Fibroblast of pulmonary artery (primary cell): ENCODE measurements at regions not wholly inside any gene's neighbourhood (a gene's known extent, or its start where the extent isn't known, plus 50 kb on each side); places are given as distances from the start of the nearest gene placed in this dataset.

Source experiments
- DNase-seq: peaks from one replicate; pipeline ENCODE4 v3.0.0-alpha.2; 2010; ENCODE audit warnings: low read depth
- H3K4me3 ChIP-seq: replicated peaks from 2 replicates; pipeline ENCODE4 v1.5.1; 2011; ENCODE audit warnings: low read depth, mild to moderate bottlenecking, control low read depth, low read length, moderate library complexity
- TF ChIP-seq, protein P1 (sequence below): IDR thresholded peaks from 2 replicates; pipeline ENCODE4 v1.5.1; 2011; ENCODE audit warnings: mild to moderate bottlenecking, control low read depth, low read length, inconsistent platforms; ENCODE audit errors: missing control alignments

DNA sequence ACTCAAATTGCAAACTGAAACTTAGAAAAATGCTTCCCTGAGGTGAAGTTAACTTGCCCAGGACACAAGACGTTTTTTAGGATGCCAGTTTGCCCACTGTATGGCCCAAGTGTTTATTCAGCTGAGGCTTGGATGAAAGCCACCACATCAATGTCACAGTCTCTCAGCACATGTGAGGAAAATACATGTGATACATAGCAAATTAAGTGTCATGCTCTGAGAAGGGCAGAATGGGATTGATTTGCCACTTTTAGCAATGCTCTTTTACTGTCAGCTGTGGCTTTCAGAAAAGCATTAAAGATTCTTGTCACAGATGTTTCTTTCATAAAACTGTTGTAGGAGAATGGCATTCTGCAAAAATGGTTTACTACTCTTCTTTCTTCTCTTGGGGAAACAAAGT is 165.5 kb downstream of the ZIC1 start:
- TF ChIP-seq, protein P1, sequence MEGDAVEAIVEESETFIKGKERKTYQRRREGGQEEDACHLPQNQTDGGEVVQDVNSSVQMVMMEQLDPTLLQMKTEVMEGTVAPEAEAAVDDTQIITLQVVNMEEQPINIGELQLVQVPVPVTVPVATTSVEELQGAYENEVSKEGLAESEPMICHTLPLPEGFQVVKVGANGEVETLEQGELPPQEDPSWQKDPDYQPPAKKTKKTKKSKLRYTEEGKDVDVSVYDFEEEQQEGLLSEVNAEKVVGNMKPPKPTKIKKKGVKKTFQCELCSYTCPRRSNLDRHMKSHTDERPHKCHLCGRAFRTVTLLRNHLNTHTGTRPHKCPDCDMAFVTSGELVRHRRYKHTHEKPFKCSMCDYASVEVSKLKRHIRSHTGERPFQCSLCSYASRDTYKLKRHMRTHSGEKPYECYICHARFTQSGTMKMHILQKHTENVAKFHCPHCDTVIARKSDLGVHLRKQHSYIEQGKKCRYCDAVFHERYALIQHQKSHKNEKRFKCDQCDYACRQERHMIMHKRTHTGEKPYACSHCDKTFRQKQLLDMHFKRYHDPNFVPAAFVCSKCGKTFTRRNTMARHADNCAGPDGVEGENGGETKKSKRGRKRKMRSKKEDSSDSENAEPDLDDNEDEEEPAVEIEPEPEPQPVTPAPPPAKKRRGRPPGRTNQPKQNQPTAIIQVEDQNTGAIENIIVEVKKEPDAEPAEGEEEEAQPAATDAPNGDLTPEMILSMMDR = no peak

DNA sequence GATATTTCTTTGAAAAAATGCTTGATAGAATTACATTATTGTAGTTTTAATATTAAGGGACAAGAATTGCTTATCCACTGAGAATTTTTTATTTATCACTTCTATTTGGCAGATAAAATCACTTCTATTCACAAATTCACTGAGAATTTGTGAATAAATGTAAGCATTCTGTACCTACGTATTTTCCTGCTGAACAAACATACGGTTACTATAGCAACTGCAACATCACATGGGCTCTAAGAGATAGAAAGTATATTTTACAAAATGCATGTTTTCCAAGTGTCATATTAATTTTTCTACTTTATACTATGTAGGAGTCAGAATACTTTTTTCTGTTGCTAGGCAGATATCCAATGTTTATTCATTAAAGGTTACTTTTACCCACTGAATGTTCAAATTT is 166.2 kb downstream of the ZIC1 start:
- DNase-seq = no peak
- H3K4me3 ChIP-seq = no peak overlapping the region
- TF ChIP-seq, protein P1 = no peak

More for the DNA sequence above, 165.5 kb downstream of the ZIC1 start:
- no peak for DNase-seq
- no peak overlapping the region for H3K4me3 ChIP-seq

DNA sequence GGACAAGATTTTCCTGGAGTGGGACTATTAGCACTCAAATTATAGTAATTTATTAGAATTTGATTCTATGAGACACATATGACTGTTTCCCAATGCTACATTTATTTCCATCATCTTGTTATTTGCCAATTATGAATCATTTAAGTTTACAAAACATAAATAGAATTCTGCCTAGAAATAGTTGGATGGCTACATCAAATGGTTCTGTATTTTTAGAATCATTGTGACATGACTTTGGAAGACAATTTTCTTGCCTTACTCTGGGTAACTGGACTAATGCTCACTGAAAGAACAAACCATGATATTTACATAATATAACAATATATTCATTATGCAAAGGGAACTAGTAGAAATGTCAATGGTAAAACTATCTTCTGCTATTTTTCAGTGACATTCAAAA is 173.5 kb downstream of the ZIC1 start:
- TF ChIP-seq, protein P1 = no peak
- DNase-seq = no peak
- no peak overlapping the region for H3K4me3 ChIP-seq

DNA sequence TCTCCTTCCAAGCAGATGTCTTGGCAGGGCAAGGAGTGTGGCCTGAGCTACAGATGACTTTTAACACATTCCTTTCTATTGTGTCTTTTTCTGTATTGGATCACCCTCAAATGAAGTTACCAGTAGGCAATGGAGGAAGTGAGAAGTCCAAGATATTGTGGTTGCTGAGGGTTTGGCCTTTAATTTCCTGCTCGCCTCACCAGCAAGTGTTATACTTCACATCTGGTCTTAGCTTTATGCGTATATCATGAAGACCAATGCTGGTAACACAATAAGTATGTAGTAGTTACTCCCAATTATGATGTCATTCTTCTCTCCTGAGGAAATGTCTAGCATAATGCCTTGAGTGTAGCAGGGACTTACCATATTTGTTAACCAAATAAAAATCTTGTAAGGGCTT is 179.9 kb downstream of the ZIC1 start:
- DNase-seq = no peak
- H3K4me3 ChIP-seq = no peak overlapping the region
- TF ChIP-seq, protein P1 = no peak

DNA sequence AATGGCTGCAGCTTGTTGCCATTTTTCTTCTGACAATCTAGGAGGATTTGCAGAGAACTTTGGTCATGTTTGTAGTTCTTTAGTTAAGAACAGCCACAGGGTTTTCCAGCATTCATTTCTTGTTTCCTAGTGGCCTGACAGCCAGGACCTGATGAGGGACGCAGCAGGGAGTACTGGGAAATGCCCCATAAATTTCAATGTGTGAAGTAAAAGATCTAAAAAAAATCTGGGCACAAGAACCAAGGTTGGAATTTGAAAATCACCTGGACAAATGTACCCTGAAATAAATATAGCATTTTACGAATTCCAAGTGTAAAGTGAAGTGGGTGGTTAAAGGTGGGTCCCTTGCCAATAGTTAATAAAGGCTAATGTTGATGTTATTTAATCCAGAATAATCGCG is 195.0 kb downstream of the ZIC1 start:
- H3K4me3 ChIP-seq = no peak overlapping the region
- no peak for DNase-seq
- TF ChIP-seq, protein P1 = no peak

DNA sequence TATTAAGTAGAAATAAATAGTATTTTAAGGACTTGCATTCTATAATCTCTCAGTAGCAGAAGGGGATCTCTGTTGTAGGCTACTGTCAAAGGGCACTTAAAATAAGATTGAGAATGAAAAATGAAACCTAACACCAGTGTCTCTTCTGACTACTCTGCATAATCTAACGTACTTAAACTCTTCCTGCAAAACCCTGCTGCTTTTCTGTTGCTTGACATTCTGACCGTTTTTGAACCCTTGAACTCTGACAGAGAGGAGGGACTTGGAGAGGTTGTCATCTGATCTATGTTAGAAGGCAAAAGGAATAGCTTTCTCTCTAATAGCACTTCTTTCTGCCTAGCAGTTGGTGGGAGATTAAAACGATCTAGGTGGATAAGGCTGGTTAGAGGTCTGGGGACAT is 204.6 kb downstream of the ZIC1 start:
- TF ChIP-seq, protein P1 = no peak
- DNase-seq = no peak
- no peak overlapping the region for H3K4me3 ChIP-seq

DNA sequence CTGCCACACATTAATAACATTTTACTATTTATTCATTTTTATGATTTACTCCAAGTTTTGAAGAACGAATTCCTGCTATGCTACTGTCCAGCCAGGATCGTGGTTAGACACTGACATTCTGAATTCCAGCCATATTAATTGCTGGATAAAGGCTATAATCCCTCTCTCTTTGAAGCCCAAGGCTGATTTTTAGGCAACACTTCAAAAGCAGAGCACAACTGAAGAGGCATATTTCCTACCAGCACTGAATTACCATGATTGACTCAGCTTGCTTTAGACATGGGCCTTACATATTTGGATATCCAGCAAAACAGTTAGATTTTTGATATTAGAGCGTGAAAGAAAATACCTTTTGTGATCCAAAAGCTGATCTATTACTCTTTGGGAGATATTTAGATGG is 205.0 kb downstream of the ZIC1 start:
- no peak overlapping the region for H3K4me3 ChIP-seq
- TF ChIP-seq, protein P1 = no peak
- no peak for DNase-seq
